Embryonic facial prominence (tissue), 1 donor: ENCODE measurements at regions not wholly inside any gene's neighbourhood (a gene's known extent, or its start where the extent isn't known, plus 50 kb on each side); places are given as distances from the start of the nearest gene placed in this dataset.

Experiments used
- DNase-seq: peaks from one replicate; pipeline ENCODE4 v3.0.0-alpha.2; 2016; ENCODE audit errors: extremely low spot score

- no peak for DNase-seq
Measured at GRCh38 chr17:77364941-77365583, 224.3 kb downstream of the SEC14L1 start.

- DNase-seq: no peak
Measured at GRCh38 chr17:77365584-77366186, 224.9 kb downstream of the SEC14L1 start.

- no peak for DNase-seq
Measured at GRCh38 chr17:77366206-77366557, 225.4 kb downstream of the SEC14L1 start.

GRCh38 chr17:77366558-77367245 lies 225.9 kb downstream of the SEC14L1 start:
- DNase-seq: no peak

GRCh38 chr17:77369544-77369971 lies 228.8 kb downstream of the SEC14L1 start:
- no peak for DNase-seq

GRCh38 chr17:77370586-77370985 lies 229.8 kb downstream of the SEC14L1 start:
- no peak for DNase-seq

- DNase-seq: no peak
Measured at GRCh38 chr17:77371117-77371887, 230.5 kb downstream of the SEC14L1 start.

GRCh38 chr17:77371888-77372443 lies 231.2 kb downstream of the SEC14L1 start:
- no peak for DNase-seq

GRCh38 chr17:77372444-77373298 lies 231.9 kb downstream of the SEC14L1 start:
- DNase-seq: peak; percentile 72

- no peak for DNase-seq
Measured at GRCh38 chr17:77373299-77374169, 232.8 kb downstream of the SEC14L1 start.

GRCh38 chr17:77374170-77374936 lies 233.6 kb downstream of the SEC14L1 start:
- DNase-seq: no peak

- DNase-seq: no peak
Measured at GRCh38 chr17:77375108-77375916, 234.5 kb downstream of the SEC14L1 start.

- DNase-seq: no peak
Measured at GRCh38 chr17:77375917-77376651, 235.3 kb downstream of the SEC14L1 start.

- no peak for DNase-seq
Measured at GRCh38 chr17:77376795-77377709, 236.3 kb downstream of the SEC14L1 start.

- no peak for DNase-seq
Measured at GRCh38 chr17:77377710-77378235, 237.0 kb downstream of the SEC14L1 start.

- no peak for DNase-seq
Measured at GRCh38 chr17:77378318-77379064, 237.7 kb downstream of the SEC14L1 start.
